Activated T-cell treated with anti-CD3 and anti-CD28 coated beads, Interleukin-2, amount 50 U/mL, for 72 hours (primary cell): ENCODE measurements at regions not wholly inside any gene's neighbourhood (a gene's known extent, or its start where the extent isn't known, plus 50 kb on each side); places are given as distances from the start of the nearest gene placed in this dataset.

Experiments used
- ATAC-seq, 2 donors: fragments of 150-1000 bp; cut with Tn5 transposase; replicated peaks in 1 of 2; 2 replicates each; pipeline ENCODE4 v1.10.0; 2021; ENCODE audit warnings: moderate library complexity in 2 of 2, mild to moderate bottlenecking in 1 of 2
- DNase-seq, 2 donors: peaks; one replicate each; pipeline ENCODE4 v3.0.0; 2021 to 2022; ENCODE audit warnings: mixed read lengths in 1 of 2
- H3K27ac Mint-ChIP-seq: one replicate; pipeline ENCODE4 v1.8.0; 2022; ENCODE audit warnings: mild to moderate bottlenecking, moderate library complexity, mixed read lengths
- H3K27me3 Mint-ChIP-seq: one replicate; pipeline ENCODE4 v1.8.0; 2022; ENCODE audit warnings: low read depth, mixed read lengths
- H3K36me3 Mint-ChIP-seq, 2 donors: one replicate each; pipeline ENCODE4 v1.8.0; 2022; ENCODE audit warnings: mixed read lengths in 2 of 2, mild to moderate bottlenecking in 1 of 2; ENCODE audit not compliant: insufficient read depth in 2 of 2
- H3K4me1 Mint-ChIP-seq: one replicate; pipeline ENCODE4 v1.8.0; 2022; ENCODE audit warnings: low read depth, mixed read lengths
- H3K4me3 Mint-ChIP-seq, 2 donors: one replicate each; pipeline ENCODE4 v1.8.0; 2022; ENCODE audit warnings: mild to moderate bottlenecking in 2 of 2, mixed read lengths in 2 of 2, moderate library complexity in 2 of 2
- H3K9me3 Mint-ChIP-seq, 2 donors: one replicate each; pipeline ENCODE4 v1.8.0; 2022; ENCODE audit warnings: mixed read lengths in 2 of 2

- no peak overlapping the region for H3K27ac Mint-ChIP-seq
- ATAC-seq = no peak
- H3K4me3 Mint-ChIP-seq = no peak overlapping the region
- DNase-seq = no peak
- no peaks in the 10 kb centered on the region for H3K27me3 Mint-ChIP-seq
- H3K4me1 Mint-ChIP-seq = no peaks in the 10 kb centered on the region
- H3K9me3 Mint-ChIP-seq = peaks cover 0 to under 1% of the 10 kb centered on the region in 2 donors
- H3K36me3 Mint-ChIP-seq = no peaks in the 10 kb centered on the region
These were observed 281.3 kb downstream of the IPMK start for GRCh38 chr10:57986422-57986821.

DNA sequence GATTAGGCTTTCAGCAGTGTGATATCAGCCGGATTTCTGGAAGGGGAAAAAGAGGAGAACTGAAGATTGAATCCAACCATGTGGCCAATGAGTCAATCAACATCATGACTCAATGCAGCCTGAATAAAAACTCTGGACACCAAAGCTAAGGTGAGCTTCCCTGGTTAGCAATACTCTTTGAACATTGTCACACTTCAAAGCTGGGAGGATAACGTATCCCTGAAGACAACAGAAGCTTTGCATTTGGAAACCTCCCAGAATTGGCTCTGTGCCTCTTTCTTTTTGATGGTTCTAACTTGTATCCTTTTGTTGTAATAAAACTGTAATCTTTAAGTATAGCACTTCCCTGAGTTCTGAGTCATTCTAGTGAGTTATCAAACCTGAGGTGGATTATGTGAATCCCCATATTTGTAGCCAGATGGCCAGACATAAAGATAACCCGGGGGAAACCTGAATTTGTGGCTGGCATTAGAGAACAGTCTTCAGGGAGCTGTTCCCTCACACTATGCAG is 284.4 kb downstream of the IPMK start:
- Mint-ChIP-seq H3K27me3 (no peaks in the 10 kb centered on the region), H3K4me1 (no peaks in the 10 kb centered on the region), H3K9me3 (peaks cover 0 to 2% of the 10 kb centered on the region in 2 donors), H3K36me3 (no peaks in the 10 kb centered on the region), H3K4me3 (no peak overlapping the region), H3K27ac (no peak overlapping the region)
- DNase-seq (no peak), ATAC-seq (no peak)

DNA sequence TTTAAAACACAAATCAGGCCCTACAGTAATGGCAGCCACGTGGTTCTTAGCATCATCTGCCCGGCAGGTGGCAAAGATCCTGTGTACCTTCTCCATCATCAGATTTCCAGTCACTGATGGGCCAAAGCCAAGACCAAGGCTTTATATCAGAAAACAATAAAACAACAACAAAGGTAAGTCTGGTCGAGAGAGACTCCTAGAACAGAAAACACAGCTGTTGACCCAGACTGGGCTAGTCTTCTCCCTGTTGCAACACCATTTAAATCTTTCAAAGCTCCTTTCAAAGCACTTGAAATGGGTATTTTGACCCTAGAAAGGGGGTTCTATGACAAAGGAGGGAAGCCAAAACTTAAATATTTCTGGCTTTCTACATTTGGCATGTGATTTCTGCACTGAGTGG is 285.6 kb downstream of the IPMK start:
- no peak overlapping the region for H3K4me3 Mint-ChIP-seq
- DNase-seq (no peak), ATAC-seq (no peak)
- H3K36me3 Mint-ChIP-seq = no peaks in the 10 kb centered on the region
- no peaks in the 10 kb centered on the region for H3K4me1 Mint-ChIP-seq
- H3K27ac Mint-ChIP-seq = no peak overlapping the region
- peaks cover 2% of the 10 kb centered on the region in 2 donors for H3K9me3 Mint-ChIP-seq
- H3K27me3 Mint-ChIP-seq = no peaks in the 10 kb centered on the region

DNA sequence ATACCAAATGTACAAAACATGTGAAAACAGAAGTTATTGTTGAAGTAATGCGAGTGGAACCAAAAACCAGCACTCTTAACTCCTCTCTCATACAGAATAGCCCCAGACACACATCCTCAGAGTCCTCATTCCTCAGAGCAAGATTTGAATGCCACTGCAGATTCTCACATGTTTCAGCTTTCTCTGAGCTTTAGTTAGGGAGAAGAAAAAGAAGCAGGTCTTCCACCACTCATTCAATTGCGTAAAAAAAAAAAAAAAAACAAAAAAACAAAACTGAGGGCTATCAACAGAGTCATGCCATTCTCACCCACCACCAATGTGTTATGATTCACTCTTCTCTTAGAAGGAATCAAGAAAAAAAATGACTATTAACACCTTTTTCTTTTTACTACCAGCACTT is 287.7 kb downstream of the IPMK start:
- Mint-ChIP-seq H3K27me3 (no peaks in the 10 kb centered on the region), H3K4me3 (no peak overlapping the region), H3K36me3 (no peaks in the 10 kb centered on the region), H3K9me3 (peaks cover 5 to 8% of the 10 kb centered on the region in 2 donors), H3K27ac (no peak overlapping the region), H3K4me1 (no peaks in the 10 kb centered on the region)
- no peak for DNase-seq
- no peak for ATAC-seq

DNA sequence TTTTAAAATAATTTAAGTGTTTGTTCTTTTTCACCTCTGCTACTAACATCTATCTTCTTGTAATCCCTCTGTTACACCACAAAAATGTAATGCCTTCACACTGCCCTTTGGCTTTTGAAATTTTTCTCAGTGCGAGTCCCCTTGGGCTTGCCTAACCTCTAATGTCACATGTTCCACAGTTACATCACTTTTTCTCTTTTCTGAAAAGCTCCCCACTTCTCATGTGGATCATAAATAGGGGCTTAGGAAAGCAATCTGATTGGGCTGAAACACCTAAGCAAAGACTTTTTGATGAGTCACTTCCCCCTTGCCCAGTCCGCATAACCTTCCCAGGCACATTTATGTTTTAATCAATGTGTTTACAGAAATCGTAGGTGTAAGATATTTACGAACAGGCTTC is 288.2 kb downstream of the IPMK start:
- H3K27ac Mint-ChIP-seq = no peak overlapping the region

GRCh38 chr10:57977262-57977661 is 290.4 kb downstream of the IPMK start:
- Mint-ChIP-seq H3K9me3 (peaks cover 5 to 8% of the 10 kb centered on the region in 2 donors), H3K27me3 (no peaks in the 10 kb centered on the region), H3K4me1 (no peaks in the 10 kb centered on the region), H3K4me3 (no peak overlapping the region), H3K27ac (no peak overlapping the region), H3K36me3 (no peaks in the 10 kb centered on the region)
- ATAC-seq = no peak
- no peak for DNase-seq

More for the DNA sequence above, 288.2 kb downstream of the IPMK start:
- DNase-seq (no peak), ATAC-seq (no peak)
- no peaks in the 10 kb centered on the region for H3K4me1 Mint-ChIP-seq
- H3K9me3 Mint-ChIP-seq = peaks cover 5 to 8% of the 10 kb centered on the region in 2 donors
- no peaks in the 10 kb centered on the region for H3K27me3 Mint-ChIP-seq
- H3K36me3 Mint-ChIP-seq = no peaks in the 10 kb centered on the region
- H3K4me3 Mint-ChIP-seq = no peak overlapping the region

- Mint-ChIP-seq H3K4me3 (no peak overlapping the region), H3K27me3 (no peaks in the 10 kb centered on the region), H3K36me3 (no peaks in the 10 kb centered on the region), H3K9me3 (peaks cover 5 to 6% of the 10 kb centered on the region in 2 donors), H3K4me1 (no peaks in the 10 kb centered on the region), H3K27ac (no peak overlapping the region)
- DNase-seq (no peak), ATAC-seq (no peak)
These were observed 294.2 kb downstream of the IPMK start for GRCh38 chr10:57973451-57973850.

DNA sequence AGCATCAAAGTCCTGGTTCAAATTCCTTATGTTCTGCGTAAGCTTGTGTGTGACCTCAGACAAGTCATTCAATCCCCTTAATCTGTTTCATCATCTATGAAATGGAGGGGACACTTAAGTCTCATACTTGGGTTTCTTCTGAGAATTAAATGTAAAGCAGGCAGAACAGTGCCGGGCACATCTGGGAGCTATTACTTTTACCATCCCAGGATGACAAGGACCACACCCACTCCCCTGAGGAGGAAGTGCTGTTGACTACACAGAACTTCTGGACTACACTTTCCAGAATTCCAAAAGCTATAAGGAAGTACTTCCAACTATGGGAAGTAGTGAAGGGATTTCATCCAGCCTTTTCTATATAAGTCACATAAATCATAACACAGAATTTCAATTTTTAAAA is 294.9 kb downstream of the IPMK start:
- Mint-ChIP-seq H3K4me3 (no peak overlapping the region), H3K4me1 (no peaks in the 10 kb centered on the region), H3K27me3 (no peaks in the 10 kb centered on the region), H3K36me3 (no peaks in the 10 kb centered on the region), H3K27ac (no peak overlapping the region), H3K9me3 (peaks cover 2 to 6% of the 10 kb centered on the region in 2 donors)
- no peak for ATAC-seq
- DNase-seq = no peak

- Mint-ChIP-seq H3K4me3 (no peak overlapping the region), H3K27ac (no peak overlapping the region), H3K4me1 (no peaks in the 10 kb centered on the region), H3K36me3 (no peaks in the 10 kb centered on the region), H3K27me3 (no peaks in the 10 kb centered on the region), H3K9me3 (peaks cover 0 to 3% of the 10 kb centered on the region in 2 donors)
- DNase-seq (no peak), ATAC-seq (no peak)
These were observed 299.2 kb downstream of the IPMK start for GRCh38 chr10:57968328-57969016.

DNA sequence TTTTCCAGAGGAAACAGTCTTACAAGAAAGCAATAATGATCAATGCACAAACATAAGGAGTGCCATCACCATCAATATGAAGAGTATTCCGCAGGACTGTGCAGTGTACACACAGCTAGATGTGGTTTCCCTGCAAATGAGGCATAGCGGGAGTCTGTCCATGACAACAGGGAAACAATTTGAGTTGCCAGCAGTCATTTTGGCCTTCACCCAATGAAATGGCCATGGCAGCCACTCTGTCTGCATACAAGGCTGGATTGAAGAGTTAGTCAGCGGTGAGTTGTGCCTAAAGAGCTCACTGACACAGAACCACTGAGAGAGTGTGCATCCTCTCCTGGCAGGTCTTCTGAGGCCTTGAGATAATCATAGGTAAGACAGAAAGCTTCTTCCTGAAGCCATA is 303.3 kb downstream of the IPMK start:
- Mint-ChIP-seq H3K4me1 (no peaks in the 10 kb centered on the region), H3K36me3 (no peaks in the 10 kb centered on the region), H3K4me3 (no peak overlapping the region), H3K27ac (no peak overlapping the region), H3K9me3 (peaks cover 0 to 5% of the 10 kb centered on the region in 2 donors), H3K27me3 (no peaks in the 10 kb centered on the region)
- no peak for DNase-seq
- ATAC-seq = no peak

DNA sequence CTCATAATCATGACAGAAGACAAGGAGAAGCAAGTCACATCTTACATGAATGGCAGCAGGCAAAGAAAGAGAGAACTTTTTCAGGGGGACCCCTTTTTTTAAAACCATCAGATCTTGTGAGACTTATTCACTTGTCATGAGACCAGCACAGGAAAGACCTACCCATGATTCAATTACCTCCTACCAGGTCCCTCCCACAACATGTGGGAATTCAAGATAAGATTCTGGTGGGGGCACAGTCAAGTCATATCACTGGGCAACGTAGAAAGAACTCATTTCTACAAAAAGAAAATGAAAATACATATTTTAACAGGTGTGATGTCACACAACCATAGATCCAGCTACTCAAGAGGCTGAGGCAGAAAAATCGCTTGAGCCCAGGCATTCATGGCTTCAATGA is 304.1 kb downstream of the IPMK start:
- ATAC-seq (no peak), DNase-seq (no peak)
- Mint-ChIP-seq H3K36me3 (no peaks in the 10 kb centered on the region), H3K4me3 (no peak overlapping the region), H3K27ac (no peak overlapping the region), H3K4me1 (no peaks in the 10 kb centered on the region), H3K27me3 (no peaks in the 10 kb centered on the region), H3K9me3 (peaks cover 0 to 5% of the 10 kb centered on the region in 2 donors)

GRCh38 chr10:57962839-57963238 is 304.9 kb downstream of the IPMK start:
- Mint-ChIP-seq H3K36me3 (no peaks in the 10 kb centered on the region), H3K4me1 (no peaks in the 10 kb centered on the region), H3K4me3 (no peak overlapping the region), H3K27me3 (no peaks in the 10 kb centered on the region), H3K9me3 (peaks cover 0 to 5% of the 10 kb centered on the region in 2 donors), H3K27ac (no peak overlapping the region)
- ATAC-seq (no peak), DNase-seq (no peak)

- no peak overlapping the region for H3K27ac Mint-ChIP-seq
- no peaks in the 10 kb centered on the region for H3K36me3 Mint-ChIP-seq
- no peak for DNase-seq
- no peaks in the 10 kb centered on the region for H3K4me1 Mint-ChIP-seq
- ATAC-seq = no peak
- no peak overlapping the region for H3K4me3 Mint-ChIP-seq
- H3K9me3 Mint-ChIP-seq = peaks cover 0 to 5% of the 10 kb centered on the region in 2 donors
- H3K27me3 Mint-ChIP-seq = no peaks in the 10 kb centered on the region
These were observed 306.2 kb downstream of the IPMK start for GRCh38 chr10:57961487-57961886.

DNA sequence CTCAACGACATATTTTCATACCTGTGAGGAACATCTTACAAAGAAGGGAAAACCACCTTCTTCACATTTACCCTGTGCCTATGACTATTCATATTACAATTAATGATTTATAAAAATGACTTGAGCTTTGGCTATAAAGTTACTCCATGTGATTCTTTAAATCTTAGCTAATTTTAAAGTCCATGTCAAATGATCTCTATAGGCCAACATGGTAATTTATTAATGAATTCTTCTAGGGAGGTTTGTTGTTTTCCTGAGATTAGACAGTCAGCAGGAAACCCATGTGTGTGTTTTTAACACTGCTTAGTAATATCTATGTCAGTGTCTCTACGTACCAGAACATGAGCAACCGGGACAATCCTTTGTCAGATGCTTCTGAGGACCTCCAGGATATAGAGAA is 307.3 kb downstream of the IPMK start:
- Mint-ChIP-seq H3K9me3 (peaks cover 0 to 5% of the 10 kb centered on the region in 2 donors), H3K27me3 (no peaks in the 10 kb centered on the region), H3K4me3 (no peak overlapping the region), H3K4me1 (no peaks in the 10 kb centered on the region), H3K36me3 (no peaks in the 10 kb centered on the region), H3K27ac (no peak overlapping the region)
- ATAC-seq (no peak), DNase-seq (no peak)
